Lower leg skin (tissue), 3 donors: ENCODE measurements at regions not wholly inside any gene's neighbourhood (a gene's known extent, or its start where the extent isn't known, plus 50 kb on each side); places are given as distances from the start of the nearest gene placed in this dataset.

Source experiments
- POLR2A ChIP-seq, 2 donors: fragments of 450-650 bp; IDR thresholded peaks; one replicate each; pipeline ENCODE4 v1.6.1; 2016 to 2017; ENCODE audit warnings: antibody characterized with exemption in 2 of 2, mild to moderate bottlenecking in 1 of 2, moderate library complexity in 1 of 2
- TF ChIP-seq, protein P1 (sequence below), 3 donors: fragments of 450-650 bp; IDR thresholded peaks; one replicate each; pipeline ENCODE4 v1.5.1; 2016; ENCODE audit warnings: antibody characterized with exemption in 3 of 3, mild to moderate bottlenecking in 3 of 3, moderate library complexity in 2 of 3

DNA sequence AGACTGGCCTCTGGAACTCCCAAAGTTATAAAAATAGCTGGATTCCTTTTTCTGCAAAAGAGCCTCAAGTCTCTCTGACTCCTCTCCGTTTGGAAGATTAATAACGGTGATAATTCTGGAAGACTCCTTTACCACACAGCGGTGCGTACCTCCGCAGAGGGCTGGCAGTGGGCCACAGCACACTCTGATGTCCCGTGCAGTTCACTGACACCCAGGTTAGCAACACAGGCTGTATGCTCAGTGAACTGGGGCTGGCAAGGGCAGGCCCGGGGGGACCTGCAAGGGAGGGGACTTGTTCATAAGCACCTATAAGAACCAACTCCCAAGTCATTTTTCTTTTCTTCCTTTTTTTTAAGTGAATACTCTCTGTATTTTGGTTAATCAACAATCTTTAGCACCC lies 120.3 kb upstream of the TJP1 start:
- TF ChIP-seq, protein P1, sequence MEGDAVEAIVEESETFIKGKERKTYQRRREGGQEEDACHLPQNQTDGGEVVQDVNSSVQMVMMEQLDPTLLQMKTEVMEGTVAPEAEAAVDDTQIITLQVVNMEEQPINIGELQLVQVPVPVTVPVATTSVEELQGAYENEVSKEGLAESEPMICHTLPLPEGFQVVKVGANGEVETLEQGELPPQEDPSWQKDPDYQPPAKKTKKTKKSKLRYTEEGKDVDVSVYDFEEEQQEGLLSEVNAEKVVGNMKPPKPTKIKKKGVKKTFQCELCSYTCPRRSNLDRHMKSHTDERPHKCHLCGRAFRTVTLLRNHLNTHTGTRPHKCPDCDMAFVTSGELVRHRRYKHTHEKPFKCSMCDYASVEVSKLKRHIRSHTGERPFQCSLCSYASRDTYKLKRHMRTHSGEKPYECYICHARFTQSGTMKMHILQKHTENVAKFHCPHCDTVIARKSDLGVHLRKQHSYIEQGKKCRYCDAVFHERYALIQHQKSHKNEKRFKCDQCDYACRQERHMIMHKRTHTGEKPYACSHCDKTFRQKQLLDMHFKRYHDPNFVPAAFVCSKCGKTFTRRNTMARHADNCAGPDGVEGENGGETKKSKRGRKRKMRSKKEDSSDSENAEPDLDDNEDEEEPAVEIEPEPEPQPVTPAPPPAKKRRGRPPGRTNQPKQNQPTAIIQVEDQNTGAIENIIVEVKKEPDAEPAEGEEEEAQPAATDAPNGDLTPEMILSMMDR (IDR thresholded peaks at IDR 0.05) = no peak
- TF ChIP-seq POLR2A (IDR thresholded peaks at IDR 0.05) = no peak
